ENCODE measurements at regions not wholly inside any gene's neighbourhood (a gene's known extent, or its start where the extent isn't known, plus 50 kb on each side); places are given as distances from the start of the nearest gene placed in this dataset.

GRCh38 chr10:4460267-4460666 is 365.7 kb upstream of the AKR1E2 start:
- TF ChIP-seq POLR2A (IDR thresholded peaks at IDR 0.05) (no peak), POLR2AphosphoS5 (IDR thresholded peaks at IDR 0.05) (no peak)
- TF ChIP-seq, protein P1, sequence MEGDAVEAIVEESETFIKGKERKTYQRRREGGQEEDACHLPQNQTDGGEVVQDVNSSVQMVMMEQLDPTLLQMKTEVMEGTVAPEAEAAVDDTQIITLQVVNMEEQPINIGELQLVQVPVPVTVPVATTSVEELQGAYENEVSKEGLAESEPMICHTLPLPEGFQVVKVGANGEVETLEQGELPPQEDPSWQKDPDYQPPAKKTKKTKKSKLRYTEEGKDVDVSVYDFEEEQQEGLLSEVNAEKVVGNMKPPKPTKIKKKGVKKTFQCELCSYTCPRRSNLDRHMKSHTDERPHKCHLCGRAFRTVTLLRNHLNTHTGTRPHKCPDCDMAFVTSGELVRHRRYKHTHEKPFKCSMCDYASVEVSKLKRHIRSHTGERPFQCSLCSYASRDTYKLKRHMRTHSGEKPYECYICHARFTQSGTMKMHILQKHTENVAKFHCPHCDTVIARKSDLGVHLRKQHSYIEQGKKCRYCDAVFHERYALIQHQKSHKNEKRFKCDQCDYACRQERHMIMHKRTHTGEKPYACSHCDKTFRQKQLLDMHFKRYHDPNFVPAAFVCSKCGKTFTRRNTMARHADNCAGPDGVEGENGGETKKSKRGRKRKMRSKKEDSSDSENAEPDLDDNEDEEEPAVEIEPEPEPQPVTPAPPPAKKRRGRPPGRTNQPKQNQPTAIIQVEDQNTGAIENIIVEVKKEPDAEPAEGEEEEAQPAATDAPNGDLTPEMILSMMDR (IDR thresholded peaks at IDR 0.05 in 8 of 11, conservative IDR thresholded peaks at IDR 0.05 in 3 of 11) = no peak
